ENCODE measurements at regions not wholly inside any gene's neighbourhood (a gene's known extent, or its start where the extent isn't known, plus 50 kb on each side); places are given as distances from the start of the nearest gene placed in this dataset.
A peak's percentile ranks its signal among the peaks of the same experiment; 100 is the strongest.

DNA sequence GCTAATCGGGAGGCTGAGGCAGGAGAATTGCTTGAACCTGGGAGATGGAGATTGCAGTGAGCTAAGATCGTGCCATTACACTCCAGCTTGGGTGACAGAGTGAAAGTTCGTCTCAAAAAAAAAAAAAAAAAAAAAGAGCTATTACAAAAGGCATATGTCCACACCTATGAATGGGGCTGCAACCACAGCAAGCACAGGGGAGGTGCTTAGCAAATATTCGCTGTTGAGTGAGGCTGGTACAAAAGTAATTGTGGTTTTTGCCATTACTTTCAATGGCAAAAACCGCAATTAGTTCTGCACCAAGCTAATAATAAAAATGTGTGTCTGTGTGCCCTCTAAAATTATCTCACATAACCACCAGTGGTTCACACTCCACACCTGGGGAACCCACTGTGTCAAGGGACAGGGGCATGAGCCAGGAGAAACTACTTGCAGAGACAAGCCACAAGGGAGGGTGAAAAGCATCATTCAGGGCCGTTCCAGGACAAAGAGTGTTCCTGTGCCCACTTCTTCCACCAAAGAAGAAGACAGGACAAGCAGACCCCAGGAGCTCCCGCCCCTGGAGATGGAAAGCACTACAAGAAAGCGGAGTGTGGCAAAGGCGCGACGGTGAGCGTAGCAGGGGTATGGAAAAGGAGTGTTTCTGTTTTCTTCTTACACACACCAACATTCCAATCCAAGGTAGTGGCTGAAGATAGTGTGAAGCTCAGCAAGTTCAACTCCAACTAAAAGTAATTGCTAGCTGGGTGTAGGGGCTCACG lies 84.4 kb upstream of the CNEP1R1 start:
- TF ChIP-seq, protein P1, sequence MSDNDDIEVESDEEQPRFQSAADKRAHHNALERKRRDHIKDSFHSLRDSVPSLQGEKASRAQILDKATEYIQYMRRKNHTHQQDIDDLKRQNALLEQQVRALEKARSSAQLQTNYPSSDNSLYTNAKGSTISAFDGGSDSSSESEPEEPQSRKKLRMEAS (IDR thresholded peaks at IDR 0.05; ENCODE audit: low read depth, low read length), result no peak
- TF ChIP-seq POLR2A (IDR thresholded peaks at IDR 0.05; ENCODE audit: extremely low read depth, insufficient read length) (no peak), MYC (IDR thresholded peaks at IDR 0.05; ENCODE audit: low read depth, low read length) (no peak)
- TF ChIP-seq, protein P2, sequence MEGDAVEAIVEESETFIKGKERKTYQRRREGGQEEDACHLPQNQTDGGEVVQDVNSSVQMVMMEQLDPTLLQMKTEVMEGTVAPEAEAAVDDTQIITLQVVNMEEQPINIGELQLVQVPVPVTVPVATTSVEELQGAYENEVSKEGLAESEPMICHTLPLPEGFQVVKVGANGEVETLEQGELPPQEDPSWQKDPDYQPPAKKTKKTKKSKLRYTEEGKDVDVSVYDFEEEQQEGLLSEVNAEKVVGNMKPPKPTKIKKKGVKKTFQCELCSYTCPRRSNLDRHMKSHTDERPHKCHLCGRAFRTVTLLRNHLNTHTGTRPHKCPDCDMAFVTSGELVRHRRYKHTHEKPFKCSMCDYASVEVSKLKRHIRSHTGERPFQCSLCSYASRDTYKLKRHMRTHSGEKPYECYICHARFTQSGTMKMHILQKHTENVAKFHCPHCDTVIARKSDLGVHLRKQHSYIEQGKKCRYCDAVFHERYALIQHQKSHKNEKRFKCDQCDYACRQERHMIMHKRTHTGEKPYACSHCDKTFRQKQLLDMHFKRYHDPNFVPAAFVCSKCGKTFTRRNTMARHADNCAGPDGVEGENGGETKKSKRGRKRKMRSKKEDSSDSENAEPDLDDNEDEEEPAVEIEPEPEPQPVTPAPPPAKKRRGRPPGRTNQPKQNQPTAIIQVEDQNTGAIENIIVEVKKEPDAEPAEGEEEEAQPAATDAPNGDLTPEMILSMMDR (IDR thresholded peaks at IDR 0.05; ENCODE audit: low read depth, low read length), result no peak
- no peak overlapping the region for H3K4me3 ChIP-seq (ENCODE audit: low read depth, low read length)
- no peak for DNase-seq (ENCODE audit: low read depth)

- TF ChIP-seq, protein P2 (IDR thresholded peaks at IDR 0.05; ENCODE audit: low read depth, low read length), result no peak
- TF ChIP-seq MYC (IDR thresholded peaks at IDR 0.05; ENCODE audit: low read depth, low read length), result no peak
- no peak for TF ChIP-seq POLR2A (IDR thresholded peaks at IDR 0.05; ENCODE audit: extremely low read depth, insufficient read length)
- TF ChIP-seq, protein P1 (IDR thresholded peaks at IDR 0.05; ENCODE audit: low read depth, low read length), result no peak
- DNase-seq (ENCODE audit: low read depth), result no peak
- H3K4me3 ChIP-seq (ENCODE audit: low read depth, low read length), result no peak overlapping the region
Observed at GRCh38 chr16:49944221-49944620, 80.8 kb upstream of the CNEP1R1 start.

DNA sequence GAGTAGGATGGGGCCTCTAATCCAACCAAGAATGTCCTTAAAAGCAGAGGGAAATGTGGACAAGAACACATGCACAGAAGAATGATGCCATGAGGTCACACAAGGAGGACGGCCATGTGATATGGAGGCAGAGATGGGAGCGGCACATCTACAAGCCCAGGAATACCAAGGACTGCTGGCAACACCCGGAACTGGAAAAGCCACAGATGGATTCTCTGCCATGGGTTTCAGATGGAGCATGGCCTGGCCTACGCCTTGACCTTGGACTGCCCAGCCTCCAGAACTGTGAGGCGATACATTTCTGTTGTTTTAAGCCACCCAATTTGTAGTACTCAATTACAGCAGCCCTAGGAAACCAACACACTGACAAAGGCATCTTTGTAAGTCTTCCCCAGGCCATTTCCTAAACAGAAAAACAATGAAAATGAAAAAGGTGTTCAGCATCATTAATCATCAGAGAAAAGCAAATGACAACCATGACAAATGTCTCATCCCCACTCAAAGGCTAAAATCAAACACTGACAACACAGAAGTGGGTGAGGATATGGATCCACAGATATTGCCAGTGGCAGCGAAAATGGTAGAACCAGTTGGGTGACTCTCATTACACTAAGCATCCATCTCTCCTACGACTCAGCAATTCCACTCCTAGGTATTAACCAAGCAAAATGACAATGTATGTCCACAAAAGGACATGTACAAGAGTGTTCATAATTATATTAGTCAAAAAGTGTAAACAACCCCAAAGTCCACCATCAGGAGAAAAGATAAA lies 76.9 kb upstream of the CNEP1R1 start:
- no peak for TF ChIP-seq POLR2A (IDR thresholded peaks at IDR 0.05; ENCODE audit: extremely low read depth, insufficient read length)
- TF ChIP-seq, protein P1 (IDR thresholded peaks at IDR 0.05; ENCODE audit: low read depth, low read length), result no peak
- TF ChIP-seq, protein P2 (IDR thresholded peaks at IDR 0.05; ENCODE audit: low read depth, low read length), result no peak
- TF ChIP-seq MYC (IDR thresholded peaks at IDR 0.05; ENCODE audit: low read depth, low read length), result no peak
- no peak for DNase-seq (ENCODE audit: low read depth)
- H3K4me3 ChIP-seq (ENCODE audit: low read depth, low read length), result no peak overlapping the region

DNA sequence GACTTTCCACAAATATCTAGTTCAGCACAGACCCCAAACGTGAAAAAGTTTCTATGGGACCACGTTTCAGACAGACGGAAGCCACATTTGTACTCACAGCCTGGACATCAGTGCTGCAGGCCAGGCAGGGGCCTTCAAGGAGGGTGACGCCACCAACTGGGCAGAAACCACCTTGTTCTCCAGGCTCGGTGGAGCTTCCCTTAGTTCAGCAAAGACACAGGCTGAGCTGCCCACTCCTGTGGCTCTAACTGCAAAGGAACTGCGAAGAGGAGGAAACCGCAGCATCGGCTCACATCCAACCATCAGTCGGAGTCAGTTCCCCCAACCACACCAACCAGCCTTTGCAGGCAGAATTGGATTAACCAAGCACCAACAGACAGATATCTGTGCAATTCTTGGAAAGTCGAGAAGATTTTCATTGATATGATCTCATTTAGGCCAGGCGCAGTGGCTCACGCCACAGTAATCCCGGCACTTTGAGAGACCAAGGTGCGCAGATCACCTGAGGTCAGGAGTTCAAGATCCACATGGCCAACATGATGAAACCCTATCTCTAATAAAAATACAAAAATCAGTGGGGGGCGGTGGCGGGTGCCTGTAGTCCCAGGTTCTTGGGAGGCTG lies 73.3 kb upstream of the CNEP1R1 start:
- DNase-seq (ENCODE audit: low read depth), result peak; percentile 86
- TF ChIP-seq, protein P2 (IDR thresholded peaks at IDR 0.05; ENCODE audit: low read depth, low read length), result no peak
- TF ChIP-seq POLR2A (IDR thresholded peaks at IDR 0.05; ENCODE audit: extremely low read depth, insufficient read length), result no peak
- TF ChIP-seq MYC (IDR thresholded peaks at IDR 0.05; ENCODE audit: low read depth, low read length), result no peak
- TF ChIP-seq, protein P1 (IDR thresholded peaks at IDR 0.05; ENCODE audit: low read depth, low read length), result no peak
- H3K4me3 ChIP-seq (ENCODE audit: low read depth, low read length), result no peak overlapping the region

DNA sequence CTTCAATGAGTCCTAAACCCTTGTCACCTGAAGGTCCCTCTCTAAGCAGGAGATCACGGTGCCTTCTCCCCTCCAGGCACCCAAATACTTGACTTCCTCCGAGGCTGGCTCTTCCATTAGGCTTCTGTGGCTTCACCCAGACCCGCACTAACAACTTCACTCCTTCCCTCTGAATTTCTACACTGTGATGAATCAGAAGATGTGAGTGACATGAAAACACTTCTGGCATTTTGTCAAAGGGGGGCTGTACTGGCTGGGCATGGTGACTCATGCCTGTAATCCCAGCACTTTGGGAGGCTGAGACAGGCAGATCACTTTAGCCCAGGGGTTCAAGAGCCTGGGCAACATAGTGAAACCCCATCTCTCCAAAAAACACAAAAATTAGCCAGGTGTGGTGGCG lies 72.6 kb upstream of the CNEP1R1 start:
- no peak overlapping the region for H3K4me3 ChIP-seq (ENCODE audit: low read depth, low read length)
- peak; percentile 80 for DNase-seq (ENCODE audit: low read depth)
- TF ChIP-seq POLR2A (IDR thresholded peaks at IDR 0.05; ENCODE audit: extremely low read depth, insufficient read length) (no peak), MYC (IDR thresholded peaks at IDR 0.05; ENCODE audit: low read depth, low read length) (no peak)
- TF ChIP-seq, protein P1 (IDR thresholded peaks at IDR 0.05; ENCODE audit: low read depth, low read length), result no peak
- TF ChIP-seq, protein P2 (IDR thresholded peaks at IDR 0.05; ENCODE audit: low read depth, low read length), result no peak

Data from NB4 (cell line).